ENCODE measurements at regions not wholly inside any gene's neighbourhood (a gene's known extent, or its start where the extent isn't known, plus 50 kb on each side); places are given as distances from the start of the nearest gene placed in this dataset.
"Not testable (repeated sequence)": the region's sequence is repeated elsewhere in the genome, so short reads cannot be mapped to it uniquely, and the experiment has no call there.

- DNase-seq, result no peak
Observed at GRCh38 chr4:138656990-138657389, 358.6 kb upstream of the NOCT start.

- no peak for DNase-seq
Observed at GRCh38 chr4:138655985-138656384, 359.6 kb upstream of the NOCT start.

- DNase-seq, result no peak
Observed at GRCh38 chr4:138655286-138655685, 360.3 kb upstream of the NOCT start.

GRCh38 chr4:138650929-138651448, 364.6 kb upstream of the NOCT start:
- DNase-seq, result peak; percentile 94

- no peak for DNase-seq
Observed at GRCh38 chr4:138650495-138650894, 365.1 kb upstream of the NOCT start.

GRCh38 chr4:138647433-138647832, 368.1 kb upstream of the NOCT start:
- peak; percentile 86 for DNase-seq

- no peak for DNase-seq
Observed at GRCh38 chr4:138646383-138646782, 369.2 kb upstream of the NOCT start.

- no peak for DNase-seq
Observed at GRCh38 chr4:138645289-138645688, 370.3 kb upstream of the NOCT start.

- no peak for DNase-seq
Observed at GRCh38 chr4:138644322-138644721, 371.3 kb upstream of the NOCT start.

GRCh38 chr4:138643827-138644226, 371.8 kb upstream of the NOCT start:
- no peak for DNase-seq

GRCh38 chr4:138639018-138639741, 376.4 kb upstream of the NOCT start:
- DNase-seq, result no peak

GRCh38 chr4:138636781-138637180, 378.8 kb upstream of the NOCT start:
- DNase-seq, result no peak

GRCh38 chr4:138634915-138635314, 380.7 kb upstream of the NOCT start:
- no peak for DNase-seq

- DNase-seq, result no peak
Observed at GRCh38 chr4:138633580-138633904, 382.0 kb upstream of the NOCT start.

GRCh38 chr4:138632856-138633579, 382.6 kb upstream of the NOCT start:
- no peak for DNase-seq

- no peak for DNase-seq
Observed at GRCh38 chr4:138630666-138631065, 384.9 kb upstream of the NOCT start.

GRCh38 chr4:138629669-138630068, 385.9 kb upstream of the NOCT start:
- no peak for DNase-seq

- DNase-seq, result no peak
Observed at GRCh38 chr4:138627096-138627495, 384.9 kb upstream of the SLC7A11 start.

GRCh38 chr4:138622362-138622761, 380.2 kb upstream of the SLC7A11 start:
- DNase-seq, result not testable (repeated sequence)

GRCh38 chr4:138616775-138617174, 374.6 kb upstream of the SLC7A11 start:
- DNase-seq, result no peak

GRCh38 chr4:138614398-138615142, 372.4 kb upstream of the SLC7A11 start:
- no peak for DNase-seq

- no peak for DNase-seq
Observed at GRCh38 chr4:138612428-138612827, 370.3 kb upstream of the SLC7A11 start.

GRCh38 chr4:138611721-138612120, 369.6 kb upstream of the SLC7A11 start:
- no peak for DNase-seq

GRCh38 chr4:138611017-138611416, 368.9 kb upstream of the SLC7A11 start:
- no peak for DNase-seq

All from MV-4-11 (cell line).